Loucy (cell line): ENCODE measurements at regions not wholly inside any gene's neighbourhood (a gene's known extent, or its start where the extent isn't known, plus 50 kb on each side); places are given as distances from the start of the nearest gene placed in this dataset.

Source experiments
- H2AFZ ChIP-seq: fragments of 200-600 bp; sonication (generic); 2 replicates; pipeline ENCODE4 v1.6.0; 2016; ENCODE audit warnings: antibody characterized with exemption, mild to moderate bottlenecking, low read length, moderate library complexity
- H3F3A ChIP-seq: fragments of 200-600 bp; 2 replicates; pipeline ENCODE4 v1.6.0; 2016; ENCODE audit warnings: antibody characterized with exemption, low read depth, mild to moderate bottlenecking
- H3K27me3 ChIP-seq: fragments of 200-600 bp; sonication (generic); 2 replicates; pipeline ENCODE4 v1.6.1; 2014; ENCODE audit warnings: low read length, mild to moderate bottlenecking; ENCODE audit not compliant: insufficient read depth, poor library complexity, severe bottlenecking
- H3K36me3 ChIP-seq: fragments of 200-600 bp; sonication (generic); 2 replicates; pipeline ENCODE4 v1.6.1; 2016; ENCODE audit warnings: low read length; ENCODE audit not compliant: insufficient read depth
- H3K4me1 ChIP-seq: fragments of 200-600 bp; sonication (generic); 2 replicates; pipeline ENCODE4 v1.5.1; 2014; ENCODE audit warnings: low read length, mild to moderate bottlenecking; ENCODE audit not compliant: insufficient read depth, poor library complexity, severe bottlenecking
- H3K4me2 ChIP-seq: fragments of 200-600 bp; sonication (generic); 2 replicates; pipeline ENCODE4 v1.6.0; 2014; ENCODE audit warnings: antibody characterized with exemption, low read length, low read depth, mild to moderate bottlenecking; ENCODE audit not compliant: poor library complexity, severe bottlenecking
- H3K4me3 ChIP-seq: fragments of 200-600 bp; sonication (generic); 2 replicates; pipeline ENCODE4 v1.5.1; 2014; ENCODE audit warnings: low read length, mild to moderate bottlenecking, mixed read lengths; ENCODE audit not compliant: poor library complexity, severe bottlenecking
- H3K79me2 ChIP-seq: fragments of 200-600 bp; sonication (generic); 2 replicates; pipeline ENCODE4 v1.6.1; 2014; ENCODE audit warnings: low read length; ENCODE audit not compliant: insufficient read depth
- H3K9ac ChIP-seq: fragments of 200-600 bp; sonication (generic); 2 replicates; pipeline ENCODE4 v1.6.0; 2014; ENCODE audit warnings: mild to moderate bottlenecking, low read depth, low read length, moderate library complexity; ENCODE audit not compliant: poor library complexity, severe bottlenecking
- H3K9me2 ChIP-seq: fragments of 200-600 bp; sonication (generic); replicated peaks from 2 replicates; pipeline ENCODE4 v1.6.1; 2016; ENCODE audit warnings: low read depth, low read length, mixed read lengths
- H3K9me3 ChIP-seq: fragments of 200-600 bp; sonication (generic); 2 replicates; pipeline ENCODE4 v1.6.1; 2014; ENCODE audit warnings: mild to moderate bottlenecking, antibody characterized with exemption, low read length, low read depth; ENCODE audit not compliant: insufficient read depth
- H4K20me1 ChIP-seq: fragments of 200-600 bp; sonication (generic); 2 replicates; pipeline ENCODE4 v1.6.0; 2014; ENCODE audit warnings: antibody characterized with exemption, low read length, mild to moderate bottlenecking; ENCODE audit not compliant: insufficient read depth, poor library complexity, severe bottlenecking
- CTCF ChIP-seq: fragments of 200-600 bp; sonication (generic); conservative IDR thresholded peaks from 2 replicates; pipeline ENCODE4 v1.5.1; 2014; ENCODE audit warnings: mild to moderate bottlenecking, antibody characterized with exemption, low read length
- EZH2phosphoT487 ChIP-seq: fragments of 200-600 bp; IDR thresholded peaks from 2 replicates; pipeline ENCODE4 v1.6.1; 2018; ENCODE audit warnings: antibody characterized with exemption, mild to moderate bottlenecking, moderate library complexity, borderline replicate concordance

GRCh38 chr5:53378190-53378589 lies 102.2 kb upstream of the FST start:
- no peaks in the 10 kb centered on the region for H3K36me3 ChIP-seq
- no peaks in the 10 kb centered on the region for H3K9me3 ChIP-seq
- H3K4me2 ChIP-seq: no peak overlapping the region
- H3K9me2 ChIP-seq: no peaks in the 10 kb centered on the region
- H3K27me3 ChIP-seq: no peaks in the 10 kb centered on the region
- peaks cover 4% of the 10 kb centered on the region for H3K4me1 ChIP-seq
- no peak overlapping the region for H3K9ac ChIP-seq
- no peaks in the 10 kb centered on the region for H3F3A ChIP-seq
- no peaks in the 10 kb centered on the region for H4K20me1 ChIP-seq
- no peak overlapping the region for H2AFZ ChIP-seq
- no peaks in the 10 kb centered on the region for H3K79me2 ChIP-seq
- no peak overlapping the region for H3K4me3 ChIP-seq
- TF ChIP-seq EZH2phosphoT487: no peak
- no peak for TF ChIP-seq CTCF

- Histone ChIP-seq H3K4me3 (no peak overlapping the region), H3K9me2 (no peaks in the 10 kb centered on the region), H3F3A (no peaks in the 10 kb centered on the region), H3K27me3 (no peaks in the 10 kb centered on the region), H2AFZ (no peak overlapping the region), H3K79me2 (no peaks in the 10 kb centered on the region), H4K20me1 (no peaks in the 10 kb centered on the region), H3K9ac (no peak overlapping the region), H3K4me2 (no peak overlapping the region), H3K36me3 (no peaks in the 10 kb centered on the region), H3K9me3 (no peaks in the 10 kb centered on the region), H3K4me1 (peaks cover 1% of the 10 kb centered on the region)
- TF ChIP-seq CTCF (no peak), EZH2phosphoT487 (no peak)
Observed at GRCh38 chr5:53378590-53379247, 101.7 kb upstream of the FST start.

GRCh38 chr5:53386341-53386740 lies 94.1 kb upstream of the FST start:
- Histone ChIP-seq H3K9me3 (peaks cover 6% of the 10 kb centered on the region; the same call in 1 of the 2 replicates), H4K20me1 (no peaks in the 10 kb centered on the region), H3K79me2 (no peaks in the 10 kb centered on the region), H3F3A (no peaks in the 10 kb centered on the region), H2AFZ (no peak overlapping the region), H3K9me2 (no peaks in the 10 kb centered on the region), H3K27me3 (peaks cover 6% of the 10 kb centered on the region), H3K4me3 (no peak overlapping the region), H3K36me3 (no peaks in the 10 kb centered on the region), H3K9ac (no peak overlapping the region), H3K4me2 (no peak overlapping the region), H3K4me1 (no peaks in the 10 kb centered on the region)
- TF ChIP-seq CTCF (no peak), EZH2phosphoT487 (no peak)
